ENCODE measurements at regions not wholly inside any gene's neighbourhood (a gene's known extent, or its start where the extent isn't known, plus 50 kb on each side); places are given as distances from the start of the nearest gene placed in this dataset.

- Mint-ChIP-seq H3K36me3 (ENCODE audit: low read depth) (no peaks in the 10 kb centered on the region), H3K27ac (no peak overlapping the region), H3K4me3 (no peak overlapping the region), H3K9me3 (no peaks in the 10 kb centered on the region), H3K27me3 (ENCODE audit: insufficient read depth) (no peaks in the 10 kb centered on the region), H3K4me1 (no peaks in the 10 kb centered on the region)
- Histone ChIP-seq H3K4me1 (ENCODE audit: control insufficient read depth, insufficient read depth, low read length) (no peaks in the 10 kb centered on the region), H3K27me3 (ENCODE audit: control insufficient read depth, insufficient read depth, low read length, poor library complexity, severe bottlenecking) (no peaks in the 10 kb centered on the region), H3K27ac (ENCODE audit: low read depth, low read length) (no peak overlapping the region), H3K36me3 (ENCODE audit: control insufficient read depth, insufficient read depth, low read length) (no peaks in the 10 kb centered on the region), H3K4me3 (ENCODE audit: low read length) (no peak overlapping the region), H3K9ac (ENCODE audit: extremely low read depth, low read length, poor library complexity, severe bottlenecking) (no peak overlapping the region), H3K9me3 (ENCODE audit: control insufficient read depth, low read length) (no peaks in the 10 kb centered on the region)
- no peak for DNase-seq
- TF ChIP-seq CTCF (conservative IDR thresholded peaks at IDR 0.05): no peak
- 93 to 94% methylated on average over 6 to 7 of the region's 7 CpGs for WGBS, 2 experiments (ENCODE audit: insufficient coverage in 1 of 2, insufficient read length in 1 of 2)
Measured at GRCh38 chr5:61640179-61641021, 308.3 kb downstream of the ZSWIM6 start.

GRCh38 chr5:61641748-61642565 lies 309.9 kb downstream of the ZSWIM6 start:
- no peaks in the 10 kb centered on the region for H3K9me3 ChIP-seq (ENCODE audit: control insufficient read depth, low read length)
- no peak overlapping the region for H3K4me3 ChIP-seq (ENCODE audit: low read length)
- H3K36me3 ChIP-seq (ENCODE audit: control insufficient read depth, insufficient read depth, low read length): no peaks in the 10 kb centered on the region
- H3K27me3 ChIP-seq (ENCODE audit: control insufficient read depth, insufficient read depth, low read length, poor library complexity, severe bottlenecking): no peaks in the 10 kb centered on the region
- Mint-ChIP-seq H3K27ac (no peak overlapping the region), H3K27me3 (ENCODE audit: insufficient read depth) (no peaks in the 10 kb centered on the region), H3K9me3 (no peaks in the 10 kb centered on the region), H3K4me3 (no peak overlapping the region), H3K4me1 (no peaks in the 10 kb centered on the region), H3K36me3 (ENCODE audit: low read depth) (no peaks in the 10 kb centered on the region)
- H3K9ac ChIP-seq (ENCODE audit: extremely low read depth, low read length, poor library complexity, severe bottlenecking): no peak overlapping the region
- TF ChIP-seq CTCF (conservative IDR thresholded peaks at IDR 0.05): peak; percentile 50
- H3K4me1 ChIP-seq (ENCODE audit: control insufficient read depth, insufficient read depth, low read length): no peaks in the 10 kb centered on the region
- no peak for DNase-seq
- WGBS, 2 experiments (ENCODE audit: insufficient coverage in 1 of 2, insufficient read length in 1 of 2): 84 to 89% methylated on average over 6 to 7 of the region's 7 CpGs
- no peak overlapping the region for H3K27ac ChIP-seq (ENCODE audit: low read depth, low read length)

GRCh38 chr5:61647672-61648071 lies 315.6 kb downstream of the ZSWIM6 start:
- no peak for DNase-seq
- 80 to 93% methylated on average over 2 to 6 of the region's 6 CpGs for WGBS, 2 experiments (ENCODE audit: insufficient coverage in 1 of 2, insufficient read length in 1 of 2)
- Mint-ChIP-seq H3K27ac (no peak overlapping the region), H3K36me3 (ENCODE audit: low read depth) (no peaks in the 10 kb centered on the region), H3K27me3 (ENCODE audit: insufficient read depth) (peaks cover 2% of the 10 kb centered on the region), H3K4me3 (no peak overlapping the region), H3K4me1 (no peaks in the 10 kb centered on the region), H3K9me3 (no peaks in the 10 kb centered on the region)
- Histone ChIP-seq H3K4me3 (ENCODE audit: low read length) (no peak overlapping the region), H3K9me3 (ENCODE audit: control insufficient read depth, low read length) (no peaks in the 10 kb centered on the region), H3K27me3 (ENCODE audit: control insufficient read depth, insufficient read depth, low read length, poor library complexity, severe bottlenecking) (no peaks in the 10 kb centered on the region), H3K36me3 (ENCODE audit: control insufficient read depth, insufficient read depth, low read length) (no peaks in the 10 kb centered on the region), H3K4me1 (ENCODE audit: control insufficient read depth, insufficient read depth, low read length) (no peaks in the 10 kb centered on the region), H3K9ac (ENCODE audit: extremely low read depth, low read length, poor library complexity, severe bottlenecking) (no peak overlapping the region), H3K27ac (ENCODE audit: low read depth, low read length) (no peak overlapping the region)
- TF ChIP-seq CTCF (conservative IDR thresholded peaks at IDR 0.05): no peak
